ENCODE measurements at regions not wholly inside any gene's neighbourhood (a gene's known extent, or its start where the extent isn't known, plus 50 kb on each side); places are given as distances from the start of the nearest gene placed in this dataset.

- ChIA-PET CTCF (interaction anchor here (0.8 to 2.8 kb wide), 6 partner anchors 11 to 254 kb away, joined by 3 to 10 read pairs (median 4); no protein-coding TSS in a partner anchor), POLR2A (interaction anchor here (1.1 to 2.0 kb wide), 4 partner anchors 53 to 299 kb away, joined by 4 to 12 read pairs (median 6); partner anchors contain the start of gene HMMR)
- no TSS peak for BruUV-seq (replicated peaks)
- H3K9me3 ChIP-seq (replicated peaks; ENCODE audit: control insufficient read depth, insufficient read depth, low read length) = no peaks in the 10 kb centered on the region
- no peaks in the 10 kb centered on the region for H3K9me1 ChIP-seq (replicated peaks; ENCODE audit: control insufficient read depth, extremely low read depth, insufficient read depth, low read length)
- no peaks in the 10 kb centered on the region for H3K79me2 ChIP-seq (ENCODE audit: control insufficient read depth, insufficient read depth, low read length)
- H4K20me1 ChIP-seq (replicated peaks; ENCODE audit: control insufficient read depth, extremely low read depth, insufficient read depth, low read length) = no peaks in the 10 kb centered on the region
- peak overlapping the region; percentile 95 for H3K27ac ChIP-seq (ENCODE audit: insufficient read depth, low read depth, low read length)
- peak overlapping the region; percentile 69 for H3K9ac ChIP-seq (replicated peaks; ENCODE audit: extremely low read depth, insufficient read depth, low read length)
- no peaks in the 10 kb centered on the region for H3K36me3 ChIP-seq (ENCODE audit: control insufficient read depth in 2 of 2, extremely low read depth in 1 of 2, insufficient read depth in 2 of 2, low read length in 2 of 2)
- intact Hi-C loops (cut with micrococcal nuclease) (loop anchor here (1.0 to 2.0 kb wide), 2 partner anchors 298 to 745 kb away; partner anchors contain the start of genes HMMR and NUDCD2), dilution Hi-C loops (cut with MboI; ENCODE audit: extremely low pct_ligation_motif_present, low sequenced_read_pairs) (loop anchor here (25.0 kb wide), 1 partner anchor 103 kb away; no protein-coding TSS in a partner anchor)
- no peaks in the 10 kb centered on the region for H3K27me3 ChIP-seq (ENCODE audit: control insufficient read depth in 2 of 2, insufficient read depth in 2 of 2, low read length in 2 of 2)
- H3K4me2 ChIP-seq (ENCODE audit: insufficient read depth, low read length) = no peak overlapping the region
- TF ChIP-seq GATA2 (IDR thresholded peaks at IDR 0.05; ENCODE audit: insufficient read depth, insufficient read length, low read depth, low read length) = no peak
- peak; percentile 46 for TF ChIP-seq POLR2A (IDR thresholded peaks at IDR 0.05; ENCODE audit: low read depth, low read length)
- DNase-seq (ENCODE audit: low read depth, low spot score) = peak; percentile 52
- peak; percentile 8 for FAIRE-seq
- no peak overlapping the region for H3K4me3 ChIP-seq (replicated peaks in 1 of 3; ENCODE audit: insufficient read depth in 1 of 3, low read depth in 1 of 3, low read length in 3 of 3)
- no peak overlapping the region for H2AFZ ChIP-seq (ENCODE audit: low read depth, low read length)
- peaks cover 47% of the 10 kb centered on the region for H3K4me1 ChIP-seq (ENCODE audit: control insufficient read depth, extremely low read depth, insufficient read depth, low read length)
Measured at GRCh38 chr5:163759000-163759704, 253.7 kb downstream of the MAT2B start.

GRCh38 chr5:163760498-163760897 lies 255.1 kb downstream of the MAT2B start:
- Histone ChIP-seq H3K9me3 (replicated peaks; ENCODE audit: control insufficient read depth, insufficient read depth, low read length) (no peaks in the 10 kb centered on the region), H3K9ac (replicated peaks; ENCODE audit: extremely low read depth, insufficient read depth, low read length) (peak overlapping the region; percentile 76), H3K4me3 (replicated peaks in 1 of 3; ENCODE audit: insufficient read depth in 1 of 3, low read depth in 1 of 3, low read length in 3 of 3) (peak overlapping the region in 1 of 3 experiments; percentile 2), H2AFZ (ENCODE audit: low read depth, low read length) (no peak overlapping the region), H3K9me1 (replicated peaks; ENCODE audit: control insufficient read depth, extremely low read depth, insufficient read depth, low read length) (no peaks in the 10 kb centered on the region), H4K20me1 (replicated peaks; ENCODE audit: control insufficient read depth, extremely low read depth, insufficient read depth, low read length) (no peaks in the 10 kb centered on the region), H3K4me2 (ENCODE audit: insufficient read depth, low read length) (peak overlapping the region; percentile 40), H3K36me3 (ENCODE audit: control insufficient read depth in 2 of 2, extremely low read depth in 1 of 2, insufficient read depth in 2 of 2, low read length in 2 of 2) (no peaks in the 10 kb centered on the region), H3K4me1 (ENCODE audit: control insufficient read depth, extremely low read depth, insufficient read depth, low read length) (peaks cover 47% of the 10 kb centered on the region), H3K79me2 (ENCODE audit: control insufficient read depth, insufficient read depth, low read length) (no peaks in the 10 kb centered on the region), H3K27ac (ENCODE audit: insufficient read depth, low read depth, low read length) (peak overlapping the region; percentile 95), H3K27me3 (ENCODE audit: control insufficient read depth in 2 of 2, insufficient read depth in 2 of 2, low read length in 2 of 2) (no peaks in the 10 kb centered on the region)
- FAIRE-seq = peak; percentile 97
- peak; percentile 100 for TF ChIP-seq JUN (IDR thresholded peaks at IDR 0.05; ENCODE audit: borderline replicate concordance, insufficient read depth, insufficient read length, low read depth)
- TF ChIP-seq EZH2 (IDR thresholded peaks at IDR 0.05; ENCODE audit: borderline replicate concordance, low read depth, low read length, severe bottlenecking) = no peak
- no peak for TF ChIP-seq MYC (IDR thresholded peaks at IDR 0.05; ENCODE audit: low read depth, low read length)
- peak; percentile 74 for TF ChIP-seq POLR2A (IDR thresholded peaks at IDR 0.05; ENCODE audit: low read depth, low read length)
- peak; percentile 99 for TF ChIP-seq POLR2AphosphoS5 (IDR thresholded peaks at IDR 0.05; ENCODE audit: insufficient read depth, low read depth, low read length)
- TF ChIP-seq FOS (IDR thresholded peaks at IDR 0.05; ENCODE audit: borderline replicate concordance, insufficient read depth, low read length) = peak; percentile 98
- TF ChIP-seq, protein P1, sequence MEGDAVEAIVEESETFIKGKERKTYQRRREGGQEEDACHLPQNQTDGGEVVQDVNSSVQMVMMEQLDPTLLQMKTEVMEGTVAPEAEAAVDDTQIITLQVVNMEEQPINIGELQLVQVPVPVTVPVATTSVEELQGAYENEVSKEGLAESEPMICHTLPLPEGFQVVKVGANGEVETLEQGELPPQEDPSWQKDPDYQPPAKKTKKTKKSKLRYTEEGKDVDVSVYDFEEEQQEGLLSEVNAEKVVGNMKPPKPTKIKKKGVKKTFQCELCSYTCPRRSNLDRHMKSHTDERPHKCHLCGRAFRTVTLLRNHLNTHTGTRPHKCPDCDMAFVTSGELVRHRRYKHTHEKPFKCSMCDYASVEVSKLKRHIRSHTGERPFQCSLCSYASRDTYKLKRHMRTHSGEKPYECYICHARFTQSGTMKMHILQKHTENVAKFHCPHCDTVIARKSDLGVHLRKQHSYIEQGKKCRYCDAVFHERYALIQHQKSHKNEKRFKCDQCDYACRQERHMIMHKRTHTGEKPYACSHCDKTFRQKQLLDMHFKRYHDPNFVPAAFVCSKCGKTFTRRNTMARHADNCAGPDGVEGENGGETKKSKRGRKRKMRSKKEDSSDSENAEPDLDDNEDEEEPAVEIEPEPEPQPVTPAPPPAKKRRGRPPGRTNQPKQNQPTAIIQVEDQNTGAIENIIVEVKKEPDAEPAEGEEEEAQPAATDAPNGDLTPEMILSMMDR (IDR thresholded peaks at IDR 0.05; ENCODE audit: extremely low read depth in 1 of 2, insufficient read depth in 1 of 2, low read depth in 1 of 2, low read length in 2 of 2) = no peak
- peak; percentile 97 for TF ChIP-seq GATA2 (IDR thresholded peaks at IDR 0.05; ENCODE audit: insufficient read depth, insufficient read length, low read depth, low read length)
- no peak for TF ChIP-seq MAX (IDR thresholded peaks at IDR 0.05; ENCODE audit: insufficient read depth, insufficient read length)
- peak; percentile 99 for DNase-seq (ENCODE audit: low read depth, low spot score)
- CTCF ChIA-PET = interaction anchor here (1.0 to 1.2 kb wide), 3 partner anchors 54 to 252 kb away, joined by 6 to 8 read pairs (median 7); no protein-coding TSS in a partner anchor
- intact Hi-C loops (cut with micrococcal nuclease) = loop anchor here (1.0 to 10.0 kb wide), 10 partner anchors 15 to 444 kb away; partner anchors contain the start of gene MAT2B
- dilution Hi-C loops (cut with MboI; ENCODE audit: extremely low pct_ligation_motif_present, low sequenced_read_pairs) = loop anchor here (25.0 kb wide), 1 partner anchor 102 kb away; no protein-coding TSS in a partner anchor
- BruUV-seq (replicated peaks) = no TSS peak
- POLR2A ChIA-PET = interaction anchor here (1.1 kb wide), 1 partner anchor 54 kb away, joined by 7 read pairs; no protein-coding TSS in a partner anchor

Data from endothelial cell of umbilical vein (primary cell).